Activated T-helper 17 cell treated with anti-CD3 and anti-CD28 coated beads, Interleukin-2, amount 50 U/mL, for 72 hours (primary cell): ENCODE measurements at regions not wholly inside any gene's neighbourhood (a gene's known extent, or its start where the extent isn't known, plus 50 kb on each side); places are given as distances from the start of the nearest gene placed in this dataset.

Experiments used
- ATAC-seq: fragments of 150-1000 bp; cut with Tn5 transposase; replicated peaks from 2 replicates; pipeline ENCODE4 v1.10.0; 2021; ENCODE audit warnings: mild to moderate bottlenecking, moderate library complexity
- H3K27ac Mint-ChIP-seq: one replicate; pipeline ENCODE4 v1.8.0; 2022; ENCODE audit warnings: mixed read lengths
- H3K27me3 Mint-ChIP-seq: one replicate; pipeline ENCODE4 v1.8.0; 2022; ENCODE audit warnings: mixed read lengths
- H3K36me3 Mint-ChIP-seq: one replicate; pipeline ENCODE4 v1.8.0; 2022; ENCODE audit warnings: low read depth, mild to moderate bottlenecking, mixed read lengths
- H3K4me1 Mint-ChIP-seq: one replicate; pipeline ENCODE4 v1.8.0; 2022; ENCODE audit warnings: mixed read lengths
- H3K4me3 Mint-ChIP-seq: one replicate; pipeline ENCODE4 v1.8.0; 2022; ENCODE audit warnings: mild to moderate bottlenecking, mixed read lengths
- H3K9me3 Mint-ChIP-seq: one replicate; pipeline ENCODE4 v1.8.0; 2022; ENCODE audit warnings: mixed read lengths

- H3K36me3 Mint-ChIP-seq: no peaks in the 10 kb centered on the region
- ATAC-seq: no peak
- H3K27ac Mint-ChIP-seq: no peak overlapping the region
- H3K4me1 Mint-ChIP-seq: no peaks in the 10 kb centered on the region
- H3K27me3 Mint-ChIP-seq: peaks cover 64% of the 10 kb centered on the region
- H3K9me3 Mint-ChIP-seq: no peaks in the 10 kb centered on the region
- no peak overlapping the region for H3K4me3 Mint-ChIP-seq
Measured at GRCh38 chr12:53803194-53803593, 51.4 kb upstream of the CISTR start.

GRCh38 chr12:53803703-53804102, 51.9 kb upstream of the CISTR start:
- no peak overlapping the region for H3K27ac Mint-ChIP-seq
- no peaks in the 10 kb centered on the region for H3K9me3 Mint-ChIP-seq
- no peak overlapping the region for H3K4me3 Mint-ChIP-seq
- H3K4me1 Mint-ChIP-seq: no peaks in the 10 kb centered on the region
- no peaks in the 10 kb centered on the region for H3K36me3 Mint-ChIP-seq
- no peak for ATAC-seq
- H3K27me3 Mint-ChIP-seq: peaks cover 61% of the 10 kb centered on the region

GRCh38 chr12:53804429-53804828, 52.6 kb upstream of the CISTR start:
- ATAC-seq: no peak
- H3K9me3 Mint-ChIP-seq: no peaks in the 10 kb centered on the region
- H3K36me3 Mint-ChIP-seq: no peaks in the 10 kb centered on the region
- H3K27ac Mint-ChIP-seq: no peak overlapping the region
- no peak overlapping the region for H3K4me3 Mint-ChIP-seq
- no peaks in the 10 kb centered on the region for H3K4me1 Mint-ChIP-seq
- H3K27me3 Mint-ChIP-seq: peaks cover 54% of the 10 kb centered on the region

GRCh38 chr12:53805067-53805466, 53.3 kb upstream of the CISTR start:
- Mint-ChIP-seq H3K27me3 (peaks cover 53% of the 10 kb centered on the region), H3K4me1 (no peaks in the 10 kb centered on the region), H3K4me3 (no peak overlapping the region), H3K27ac (no peak overlapping the region), H3K36me3 (no peaks in the 10 kb centered on the region), H3K9me3 (no peaks in the 10 kb centered on the region)
- no peak for ATAC-seq

- peaks cover 52% of the 10 kb centered on the region for H3K27me3 Mint-ChIP-seq
- H3K4me1 Mint-ChIP-seq: no peaks in the 10 kb centered on the region
- no peak overlapping the region for H3K27ac Mint-ChIP-seq
Measured at GRCh38 chr12:53805791-53806190, 54.0 kb upstream of the CISTR start.

GRCh38 chr12:53806721-53807120, 54.9 kb upstream of the CISTR start:
- no peak for ATAC-seq
- Mint-ChIP-seq H3K27ac (no peak overlapping the region), H3K4me1 (no peaks in the 10 kb centered on the region)

More at GRCh38 chr12:53805791-53806190, 54.0 kb upstream of the CISTR start:
- H3K9me3 Mint-ChIP-seq: no peaks in the 10 kb centered on the region
- no peak for ATAC-seq
- no peak overlapping the region for H3K4me3 Mint-ChIP-seq
- no peaks in the 10 kb centered on the region for H3K36me3 Mint-ChIP-seq

GRCh38 chr12:53807322-53807860, 55.6 kb upstream of the CISTR start:
- Mint-ChIP-seq H3K36me3 (no peaks in the 10 kb centered on the region), H3K27me3 (peaks cover 44% of the 10 kb centered on the region)

More at GRCh38 chr12:53806721-53807120, 54.9 kb upstream of the CISTR start:
- H3K27me3 Mint-ChIP-seq: peaks cover 43% of the 10 kb centered on the region
- no peaks in the 10 kb centered on the region for H3K9me3 Mint-ChIP-seq
- no peak overlapping the region for H3K4me3 Mint-ChIP-seq
- no peaks in the 10 kb centered on the region for H3K36me3 Mint-ChIP-seq

GRCh38 chr12:53808023-53808705, 56.4 kb upstream of the CISTR start:
- Mint-ChIP-seq H3K4me3 (no peak overlapping the region), H3K27me3 (peaks cover 40% of the 10 kb centered on the region), H3K9me3 (no peaks in the 10 kb centered on the region), H3K4me1 (no peaks in the 10 kb centered on the region), H3K27ac (no peak overlapping the region), H3K36me3 (no peaks in the 10 kb centered on the region)
- no peak for ATAC-seq

More at GRCh38 chr12:53807322-53807860, 55.6 kb upstream of the CISTR start:
- no peak for ATAC-seq
- no peak overlapping the region for H3K27ac Mint-ChIP-seq
- no peaks in the 10 kb centered on the region for H3K4me1 Mint-ChIP-seq
- H3K9me3 Mint-ChIP-seq: no peaks in the 10 kb centered on the region
- no peak overlapping the region for H3K4me3 Mint-ChIP-seq

- Mint-ChIP-seq H3K4me1 (no peaks in the 10 kb centered on the region), H3K27me3 (peaks cover 35% of the 10 kb centered on the region), H3K9me3 (no peaks in the 10 kb centered on the region), H3K27ac (no peak overlapping the region), H3K36me3 (no peaks in the 10 kb centered on the region), H3K4me3 (no peak overlapping the region)
- ATAC-seq: no peak
Measured at GRCh38 chr12:53809005-53809404, 57.2 kb upstream of the CISTR start.

- Mint-ChIP-seq H3K9me3 (no peaks in the 10 kb centered on the region), H3K27me3 (peaks cover 27% of the 10 kb centered on the region), H3K36me3 (no peaks in the 10 kb centered on the region), H3K4me1 (no peaks in the 10 kb centered on the region), H3K27ac (no peak overlapping the region), H3K4me3 (no peak overlapping the region)
- ATAC-seq: no peak
Measured at GRCh38 chr12:53810950-53811349, 59.2 kb upstream of the CISTR start.

- Mint-ChIP-seq H3K36me3 (no peaks in the 10 kb centered on the region), H3K4me3 (no peak overlapping the region), H3K27ac (no peak overlapping the region), H3K27me3 (peaks cover 24% of the 10 kb centered on the region), H3K4me1 (no peaks in the 10 kb centered on the region), H3K9me3 (no peaks in the 10 kb centered on the region)
- no peak for ATAC-seq
Measured at GRCh38 chr12:53811606-53812005, 59.8 kb upstream of the CISTR start.

GRCh38 chr12:53816360-53817020, 64.7 kb upstream of the CISTR start:
- H3K4me1 Mint-ChIP-seq: no peaks in the 10 kb centered on the region
- no peaks in the 10 kb centered on the region for H3K9me3 Mint-ChIP-seq
- no peak for ATAC-seq
- H3K36me3 Mint-ChIP-seq: no peaks in the 10 kb centered on the region
- H3K27me3 Mint-ChIP-seq: peaks cover 54% of the 10 kb centered on the region
- H3K4me3 Mint-ChIP-seq: no peak overlapping the region
- H3K27ac Mint-ChIP-seq: no peak overlapping the region

GRCh38 chr12:53817021-53817389, 65.2 kb upstream of the CISTR start:
- Mint-ChIP-seq H3K36me3 (no peaks in the 10 kb centered on the region), H3K4me3 (no peak overlapping the region), H3K9me3 (no peaks in the 10 kb centered on the region), H3K27me3 (peaks cover 57% of the 10 kb centered on the region), H3K27ac (no peak overlapping the region), H3K4me1 (no peaks in the 10 kb centered on the region)
- no peak for ATAC-seq

GRCh38 chr12:53820514-53821306, 68.9 kb upstream of the CISTR start:
- Mint-ChIP-seq H3K36me3 (no peaks in the 10 kb centered on the region), H3K4me3 (no peak overlapping the region), H3K27ac (no peak overlapping the region), H3K27me3 (peaks cover 67% of the 10 kb centered on the region), H3K4me1 (no peaks in the 10 kb centered on the region), H3K9me3 (no peaks in the 10 kb centered on the region)
- ATAC-seq: no peak
